Suprapubic skin (tissue), 3 donors: ENCODE measurements at regions not wholly inside any gene's neighbourhood (a gene's known extent, or its start where the extent isn't known, plus 50 kb on each side); places are given as distances from the start of the nearest gene placed in this dataset.

ENCODE experiments used
- CTCF ChIP-seq, 2 donors: fragments of 200-600 bp in 1 of 2; fragments of 450-650 bp in 1 of 2; sonication (generic) in 1 of 2; IDR thresholded peaks; one replicate each; pipeline ENCODE4 v1.5.1; 2016 to 2019; ENCODE audit warnings: antibody characterized with exemption in 2 of 2, mild to moderate bottlenecking in 1 of 2, moderate library complexity in 1 of 2
- POLR2A ChIP-seq, 2 donors: fragments of 450-650 bp; IDR thresholded peaks; one replicate each; pipeline ENCODE4 v1.6.1; 2017; ENCODE audit warnings: antibody characterized with exemption in 2 of 2, mild to moderate bottlenecking in 2 of 2, moderate library complexity in 2 of 2

GRCh38 chr9:81266086-81266485, 423.3 kb downstream of the TLE1 start:
- TF ChIP-seq CTCF (IDR thresholded peaks at IDR 0.05), result no peak
- TF ChIP-seq POLR2A (IDR thresholded peaks at IDR 0.05), result no peak
